Skin of body (tissue), 1 donor: ENCODE measurements at regions not wholly inside any gene's neighbourhood (a gene's known extent, or its start where the extent isn't known, plus 50 kb on each side); places are given as distances from the start of the nearest gene placed in this dataset.

Experiments
- DNase-seq: peaks from one replicate; lab custom pipeline; 2025; lab: John Stamatoyannopoulos, UW

DNA sequence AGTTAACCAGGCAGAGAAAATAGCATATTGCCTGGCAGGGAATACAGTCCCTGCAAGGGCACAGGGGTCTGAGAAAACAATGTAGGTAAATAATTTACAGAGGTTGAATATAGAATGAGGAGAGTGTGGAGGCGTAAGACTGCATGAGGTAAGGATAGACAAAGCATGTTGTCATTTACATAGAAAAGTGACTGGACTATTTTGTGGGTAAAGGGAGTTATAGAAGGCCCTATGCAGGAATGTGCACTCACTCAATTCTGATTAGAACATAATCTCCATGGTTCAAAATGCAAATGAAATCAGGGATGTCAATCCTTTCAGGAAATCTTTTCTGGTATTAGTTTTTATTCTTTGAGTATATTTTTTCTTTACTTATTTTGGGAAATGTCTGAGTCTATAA is 285.7 kb upstream of the SALL1 start:
- no peak for DNase-seq

DNA sequence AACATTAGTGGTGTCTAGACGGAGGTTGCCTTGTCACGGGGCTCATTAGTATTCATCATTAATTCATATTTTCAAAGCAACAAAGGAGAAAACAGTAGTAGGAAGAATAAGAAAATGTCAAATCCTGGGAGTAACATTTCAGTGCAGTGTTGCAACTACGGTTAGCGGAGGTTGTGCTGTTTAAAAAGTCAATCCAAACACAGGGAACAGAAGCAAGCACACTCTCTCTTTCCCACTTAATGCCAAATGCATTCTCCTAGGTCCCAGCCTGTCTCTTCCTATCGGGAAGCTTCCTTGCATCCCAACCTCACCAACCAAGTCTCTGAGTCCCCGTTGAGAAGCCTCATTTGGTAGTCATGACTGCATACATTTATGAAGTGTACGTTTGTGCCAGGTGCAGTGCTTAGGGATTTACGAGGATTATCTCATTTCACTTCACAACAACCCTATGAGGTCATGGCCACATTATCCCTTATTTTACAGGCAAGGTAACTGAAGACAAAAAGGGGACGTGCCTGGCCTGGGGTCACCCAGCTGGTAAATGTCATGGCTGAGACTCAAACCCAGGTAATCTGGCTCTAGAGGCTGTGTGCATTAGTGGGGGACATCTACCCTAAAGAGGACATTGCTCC is 283.6 kb upstream of the SALL1 start:
- no peak for DNase-seq

DNA sequence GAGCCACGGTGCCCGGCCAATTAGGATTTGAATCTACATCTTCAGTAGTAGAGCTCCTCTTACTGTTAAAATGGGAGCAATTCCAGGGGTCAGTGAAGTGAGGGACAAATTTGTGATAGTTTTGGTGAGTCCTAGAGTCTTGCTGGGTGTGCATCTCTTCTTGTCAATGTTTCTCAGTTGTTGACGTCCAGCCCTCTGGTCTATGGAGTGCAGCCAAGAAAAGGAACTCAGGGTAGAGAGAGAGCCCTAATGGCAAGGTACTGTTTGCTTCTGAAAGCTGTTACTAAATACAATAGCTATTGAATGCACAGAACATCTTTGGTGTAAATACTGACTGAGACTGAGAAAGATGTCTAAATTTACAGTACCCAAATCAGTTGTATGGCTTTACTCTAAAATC is 282.5 kb upstream of the SALL1 start:
- DNase-seq, result no peak

DNA sequence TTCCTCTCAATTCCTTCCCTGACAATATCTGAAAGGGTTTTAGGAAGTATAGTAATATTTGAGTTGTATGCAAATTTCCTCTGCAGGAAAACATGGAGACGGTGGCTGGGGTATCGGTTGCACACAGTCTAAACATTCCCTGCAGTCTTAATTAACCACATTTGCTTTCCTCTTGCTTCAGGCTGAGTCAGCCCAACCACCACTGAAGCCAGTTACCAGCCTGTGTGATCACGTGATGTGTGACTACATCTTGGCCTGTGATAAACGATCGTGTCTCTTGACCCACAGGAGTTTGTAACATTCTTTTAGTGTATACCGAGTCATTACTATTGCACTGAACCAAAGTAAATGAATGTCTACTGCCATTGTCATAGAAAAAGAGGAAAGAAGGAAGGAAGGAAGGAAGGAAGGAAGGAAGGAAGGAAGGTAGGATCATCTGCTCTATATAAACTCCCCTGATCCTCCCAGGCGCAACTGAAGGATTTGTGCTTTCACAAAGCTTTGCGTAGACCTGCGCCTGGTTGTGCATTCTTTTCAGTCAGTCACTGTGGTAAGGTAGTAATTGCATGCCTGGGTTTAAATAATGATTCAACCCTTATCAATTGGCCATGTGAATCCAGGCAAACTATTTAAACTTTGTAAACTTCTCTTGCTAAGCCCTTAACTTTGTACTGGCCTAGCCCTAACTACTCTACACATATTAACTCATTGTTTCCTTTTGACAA is 280.6 kb upstream of the SALL1 start:
- no peak for DNase-seq

DNA sequence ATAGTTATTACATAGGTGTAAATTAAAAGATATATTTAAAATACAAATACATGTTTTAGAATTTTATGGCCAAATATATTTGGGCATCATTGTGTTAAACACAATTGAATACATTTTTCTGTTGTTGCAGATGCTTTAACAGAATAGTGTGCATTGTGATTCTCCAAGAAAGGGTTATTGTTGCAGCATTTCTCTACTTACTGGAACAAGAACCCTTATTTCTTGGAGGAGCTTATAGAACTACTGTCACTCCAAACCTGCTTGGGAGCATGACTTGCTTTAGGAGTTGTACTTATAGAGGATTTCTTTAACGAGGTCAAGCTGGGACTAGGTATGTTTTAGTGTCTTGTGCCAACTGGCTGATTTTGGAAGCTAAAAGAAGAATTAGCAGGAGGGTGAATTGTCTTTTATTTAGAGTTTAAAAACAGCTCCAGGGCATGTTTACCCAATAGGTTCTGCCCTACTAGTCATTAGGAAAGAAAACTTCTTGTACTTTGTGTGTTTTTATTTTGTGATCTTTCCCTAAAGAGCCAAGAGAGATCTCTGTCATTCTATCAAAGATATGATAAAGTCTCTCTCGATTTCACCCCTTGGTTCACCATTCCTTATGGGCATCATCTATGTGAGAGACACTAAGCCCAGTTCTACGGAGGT is 279.8 kb upstream of the SALL1 start:
- no peak for DNase-seq

DNA sequence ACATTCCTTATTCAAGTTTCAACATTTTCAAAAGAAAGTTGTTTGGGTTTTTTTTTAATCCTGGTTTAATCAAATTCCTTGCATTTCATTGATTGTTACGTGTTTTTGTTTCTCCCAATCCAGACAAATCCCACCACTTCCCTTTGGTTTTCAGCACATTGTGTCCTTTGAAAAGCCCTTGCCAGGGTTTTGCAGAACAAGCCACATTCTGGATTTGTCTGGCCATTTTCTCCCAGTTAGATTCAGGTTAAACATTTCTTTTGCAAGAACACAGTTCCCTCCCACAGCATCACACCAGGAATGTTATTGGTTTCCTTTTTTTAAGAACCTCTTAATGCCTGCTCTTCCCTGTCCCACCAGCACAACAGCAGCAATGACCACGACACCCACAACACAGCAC is 278.0 kb upstream of the SALL1 start:
- DNase-seq, result no peak

DNA sequence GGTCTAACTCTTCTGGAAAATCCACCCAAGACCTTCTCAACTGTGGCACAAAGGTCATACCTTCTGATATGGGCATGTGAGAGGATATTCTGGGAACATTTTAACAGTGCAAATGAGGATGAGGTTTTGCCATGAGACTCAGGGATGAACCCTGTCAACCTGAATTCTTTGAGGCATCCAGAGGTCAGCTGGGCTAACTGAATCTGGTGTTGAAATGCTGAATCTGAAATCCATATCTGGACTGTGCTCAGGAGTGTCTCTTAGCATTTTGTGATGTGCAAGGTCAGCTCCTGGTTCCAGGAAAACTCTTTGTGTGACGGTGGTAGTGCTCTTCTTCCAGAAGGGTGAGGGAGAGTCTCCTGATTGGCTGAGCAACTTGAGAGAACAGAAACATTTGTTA is 276.0 kb upstream of the SALL1 start:
- no peak for DNase-seq

DNA sequence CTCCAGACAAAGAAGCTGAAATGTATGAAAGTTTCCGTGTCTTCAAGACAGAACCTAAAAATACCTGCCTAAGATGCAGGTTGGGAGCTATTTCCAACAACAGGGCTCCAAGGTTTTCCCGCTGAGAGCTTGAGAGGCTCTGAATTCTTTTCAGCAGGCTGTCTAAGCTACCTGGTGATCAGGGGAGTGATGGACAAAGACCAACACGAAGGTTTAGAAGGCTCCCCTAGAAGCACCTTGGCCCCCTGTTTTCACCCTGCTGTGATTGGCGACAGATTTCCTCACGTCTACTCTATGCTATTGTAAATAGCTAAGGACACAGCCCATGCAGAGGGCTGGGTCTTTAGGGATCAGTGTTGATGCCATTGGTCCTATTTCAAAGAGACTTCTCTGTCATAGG is 275.2 kb upstream of the SALL1 start:
- DNase-seq, result no peak

DNA sequence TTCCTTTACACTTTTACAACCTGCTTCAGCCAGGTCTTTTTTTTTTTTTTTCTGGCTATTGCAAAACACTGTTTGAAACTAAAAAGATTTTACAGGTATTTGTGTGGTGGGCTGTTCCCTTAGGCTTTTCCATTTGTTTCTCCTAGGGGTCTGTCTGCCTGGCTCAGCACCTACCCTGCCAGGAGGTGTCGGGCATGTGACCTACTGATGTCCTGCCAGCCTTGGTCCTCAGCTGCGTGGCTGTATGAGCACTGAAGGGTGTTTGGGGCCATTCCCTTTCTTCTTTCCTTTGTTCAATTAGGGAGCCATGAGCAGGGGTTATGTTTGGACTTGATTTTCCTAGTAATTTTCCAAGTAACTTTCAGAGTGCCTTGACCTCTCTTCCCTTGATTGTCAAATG is 269.2 kb upstream of the SALL1 start:
- no peak for DNase-seq

DNA sequence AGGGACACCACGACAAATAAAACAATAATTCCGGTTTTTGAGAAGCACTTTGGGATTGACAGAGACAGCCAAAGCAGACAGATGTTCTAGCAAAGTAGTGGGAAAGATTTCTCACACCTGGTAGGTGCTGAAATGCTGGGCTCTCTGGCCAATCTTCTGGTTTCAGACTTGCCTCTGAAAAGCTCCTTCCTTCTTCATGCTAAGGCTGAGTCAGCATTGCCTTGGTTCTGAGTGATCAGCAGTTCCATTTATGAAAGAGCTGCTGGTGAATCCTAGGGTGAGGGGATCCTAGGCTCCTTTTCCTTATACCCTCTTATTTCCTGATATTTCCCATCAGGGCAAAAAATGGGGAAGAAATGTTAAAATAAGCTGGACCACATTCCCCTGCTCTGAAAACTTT is 268.7 kb upstream of the SALL1 start:
- DNase-seq, result no peak

DNA sequence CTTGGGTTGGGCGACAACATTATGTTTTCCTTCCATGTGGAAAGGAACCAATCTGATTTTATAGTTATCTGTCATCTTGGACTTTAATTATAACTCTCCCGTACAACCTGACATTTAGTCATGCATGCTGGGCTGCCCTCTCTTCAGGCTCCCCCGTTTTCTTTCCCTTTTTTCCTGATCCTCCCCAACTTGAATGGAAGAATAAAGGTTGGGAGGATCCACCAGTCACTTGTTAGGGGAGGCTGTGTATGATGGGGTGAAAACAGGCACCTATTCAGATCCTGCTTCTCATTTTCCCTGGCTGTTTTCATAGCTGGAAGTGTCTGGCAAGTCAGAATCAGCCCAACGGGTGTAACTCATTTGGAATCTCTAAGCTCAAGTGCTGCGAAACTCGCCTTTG is 267.2 kb upstream of the SALL1 start:
- no peak for DNase-seq

DNA sequence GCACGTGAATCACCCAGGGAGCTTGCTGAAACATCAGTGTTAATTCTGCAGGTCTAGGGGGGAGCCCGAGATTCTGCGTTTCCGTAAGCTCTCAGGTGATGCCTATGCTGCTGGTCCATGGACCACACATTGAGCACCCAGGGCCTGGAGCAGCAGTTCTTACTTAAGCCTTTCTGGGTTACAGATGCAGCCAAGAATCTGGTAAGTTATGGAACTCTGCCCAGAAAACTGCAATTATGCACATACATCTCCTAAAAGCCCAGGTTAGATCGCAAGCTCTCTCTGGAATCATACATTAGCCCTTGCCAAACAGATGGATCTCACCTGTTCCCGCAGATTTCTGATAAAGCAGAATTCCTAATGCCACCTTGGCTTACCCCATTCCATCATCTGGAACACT is 265.9 kb upstream of the SALL1 start:
- no peak for DNase-seq

DNA sequence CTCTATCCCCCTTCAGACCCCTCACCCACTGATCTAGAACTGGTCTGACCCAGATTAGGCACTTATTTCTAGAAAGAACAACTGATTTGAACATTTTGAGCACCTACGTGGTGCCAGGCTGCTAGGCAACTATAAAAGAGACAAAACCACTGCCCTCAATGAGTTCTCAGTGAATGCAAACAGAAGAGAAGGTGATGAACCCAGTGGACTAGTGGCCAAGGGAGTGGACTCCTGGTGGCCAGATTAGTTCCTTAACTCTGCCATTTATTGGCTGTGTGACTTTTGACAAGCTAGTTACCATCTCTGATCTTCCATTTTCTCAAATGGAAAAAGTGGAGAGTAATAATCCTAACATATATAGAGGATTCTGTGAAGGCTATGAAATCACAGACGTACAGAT is 259.1 kb upstream of the SALL1 start:
- no peak for DNase-seq

DNA sequence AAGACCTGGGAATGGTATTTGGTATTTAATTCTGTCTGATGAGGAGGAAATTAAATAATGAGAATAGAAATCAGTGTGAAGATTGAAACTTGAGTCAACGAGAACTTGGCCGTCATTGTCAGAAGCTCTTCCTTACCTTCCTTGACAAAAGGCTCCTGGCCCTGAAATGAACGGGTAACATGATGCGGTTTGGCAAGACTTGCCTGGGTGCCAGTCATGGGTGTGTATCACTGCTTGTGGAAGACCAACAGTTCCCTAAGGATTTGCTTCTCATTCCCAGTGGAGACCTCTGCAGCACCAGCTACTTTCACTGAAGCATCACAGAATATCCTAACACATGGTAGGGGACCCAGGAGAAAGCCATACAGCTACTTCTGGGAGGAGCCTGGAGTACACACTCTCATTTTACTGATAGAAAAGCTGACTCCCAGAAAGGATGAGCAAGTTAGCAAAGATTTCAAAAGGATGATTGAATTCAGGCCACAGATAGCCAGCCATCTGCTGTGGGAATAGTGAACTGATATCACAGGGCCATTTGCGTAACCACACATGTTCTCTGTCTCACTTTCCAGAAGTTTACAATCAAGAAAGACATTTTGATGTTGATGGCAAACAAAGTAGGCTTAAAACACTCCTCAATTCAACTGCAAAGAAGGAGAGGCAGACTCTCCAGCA is 258.1 kb upstream of the SALL1 start:
- DNase-seq, result no peak

DNA sequence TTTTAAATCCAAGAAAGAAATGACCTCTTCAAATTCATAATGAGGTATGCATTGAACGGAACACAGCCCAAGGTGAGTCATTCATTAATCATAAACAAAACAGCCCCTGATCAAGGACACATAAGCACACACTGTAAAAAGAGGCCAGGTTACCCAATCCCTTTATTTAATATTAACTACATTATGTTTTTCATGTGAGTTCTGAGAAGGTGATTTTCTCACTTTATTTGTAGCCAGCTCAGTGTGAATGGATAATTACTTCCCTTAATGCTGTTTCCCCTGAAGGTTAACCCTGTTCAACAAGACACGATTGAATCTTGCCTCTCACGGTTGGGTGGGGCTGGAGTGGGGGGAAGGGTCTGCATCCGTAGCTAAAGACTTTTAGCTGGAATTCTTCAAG is 257.3 kb upstream of the SALL1 start:
- DNase-seq, result no peak

DNA sequence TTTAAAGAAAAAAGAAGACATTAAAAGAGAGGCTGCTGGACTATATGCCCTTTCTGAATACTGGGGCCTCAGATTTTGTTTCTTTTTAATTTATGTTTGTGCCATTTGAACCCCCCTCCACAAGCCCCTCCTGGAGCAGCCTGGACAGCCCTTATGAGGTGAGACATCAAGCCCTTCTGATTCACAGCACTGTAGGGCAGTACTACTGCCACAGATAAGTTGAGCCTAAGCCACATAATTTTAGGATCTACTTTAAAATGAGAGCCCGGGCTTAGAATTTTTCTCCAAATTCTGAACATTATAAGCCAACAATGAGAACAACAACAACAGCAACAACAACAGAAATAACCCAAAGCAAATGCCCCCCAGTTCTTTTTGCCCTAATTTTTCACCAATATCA is 256.9 kb upstream of the SALL1 start:
- no peak for DNase-seq

DNA sequence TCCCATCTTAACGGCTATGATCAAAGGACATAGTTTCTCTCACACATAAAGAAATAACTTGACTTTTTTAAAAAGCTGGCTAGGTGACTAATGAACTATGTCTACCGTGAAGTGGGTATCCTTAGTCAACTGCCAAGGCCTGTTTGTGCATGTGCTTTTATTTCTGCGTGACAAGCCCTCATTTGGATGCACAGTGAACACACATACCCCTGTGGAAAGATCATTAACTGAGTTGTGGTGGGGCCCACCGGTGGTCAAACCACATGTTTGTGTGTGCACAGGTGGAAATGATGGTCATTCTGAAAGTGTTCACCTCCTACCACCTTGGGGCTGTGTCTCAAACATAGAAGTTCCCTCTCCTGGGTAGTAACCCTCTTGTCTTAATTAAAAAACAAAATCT is 256.1 kb upstream of the SALL1 start:
- DNase-seq, result no peak

DNA sequence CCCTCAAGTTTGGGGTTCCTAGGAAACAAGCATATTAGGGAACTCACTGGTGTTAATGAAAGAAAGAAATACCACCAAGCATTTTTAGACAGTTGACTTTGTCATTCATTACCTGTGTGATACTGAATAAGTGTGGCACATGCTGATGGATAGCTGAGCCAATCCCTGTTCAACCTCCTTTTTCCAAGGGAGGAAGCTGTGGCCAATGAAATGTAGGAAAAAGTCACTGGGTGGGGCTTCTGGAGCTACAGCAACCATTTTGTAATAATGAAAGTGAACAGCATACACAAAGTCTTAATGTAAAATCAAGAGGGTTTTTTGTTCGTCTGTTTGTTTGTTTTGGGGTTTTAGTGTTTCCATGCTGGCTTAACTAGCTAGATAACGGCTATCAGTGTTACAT is 254.3 kb upstream of the SALL1 start:
- DNase-seq, result no peak

DNA sequence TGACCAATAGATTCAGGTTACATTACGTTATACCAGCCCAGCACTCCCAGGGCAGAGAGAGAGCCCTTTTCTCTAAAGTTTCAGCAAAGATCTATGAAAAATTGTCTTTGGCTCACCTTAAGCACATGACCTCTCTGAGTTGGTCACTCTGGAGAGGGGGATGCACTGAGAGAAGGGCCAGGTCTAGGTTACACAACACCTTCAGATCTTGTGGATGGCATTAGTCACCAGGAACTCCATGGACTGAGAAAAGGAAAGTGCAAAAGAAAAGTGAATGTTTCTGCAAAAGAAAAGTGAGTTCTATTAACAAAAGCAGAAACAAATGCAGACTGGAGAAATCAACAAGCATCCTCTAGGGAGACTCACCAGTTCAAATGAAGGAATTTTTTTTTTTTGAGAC is 253.3 kb upstream of the SALL1 start:
- DNase-seq, result no peak

DNA sequence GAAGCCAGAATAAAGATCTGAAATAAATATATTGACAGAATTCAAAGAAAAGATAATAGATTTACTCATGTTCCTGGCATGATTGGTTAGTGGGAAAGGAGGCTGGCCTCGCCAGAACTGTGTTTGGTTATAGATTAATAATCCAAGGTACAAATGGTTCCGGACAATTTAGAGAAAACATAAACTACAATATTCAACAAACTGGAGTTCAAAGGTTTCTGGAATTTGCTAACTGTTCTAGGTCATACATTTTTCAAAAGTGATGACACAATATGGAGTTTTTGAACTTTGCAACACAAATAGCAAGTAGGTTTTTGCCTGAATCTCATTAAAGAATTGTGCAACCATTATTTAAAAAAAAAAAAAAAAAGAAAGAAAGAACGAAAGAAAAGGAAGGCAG is 251.7 kb upstream of the SALL1 start:
- no peak for DNase-seq

DNA sequence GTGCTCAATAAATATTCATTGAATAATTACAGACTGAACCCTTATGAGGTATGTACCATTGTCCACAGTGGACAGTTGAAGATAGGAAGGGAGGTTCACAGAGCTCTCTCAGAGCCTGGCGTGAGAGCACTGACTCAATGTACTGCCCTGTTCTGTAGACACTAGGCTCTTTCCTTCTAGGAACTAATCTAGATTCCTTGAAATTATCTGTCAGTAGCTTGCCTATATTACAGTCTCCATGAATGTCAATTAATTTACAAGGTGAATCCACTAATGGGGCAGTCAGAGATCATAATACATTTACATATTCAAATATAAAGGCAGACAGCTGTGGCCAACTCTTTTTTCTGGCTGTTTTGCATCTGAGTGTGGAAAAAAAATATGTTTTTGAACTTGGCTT is 251.2 kb upstream of the SALL1 start:
- DNase-seq, result no peak

DNA sequence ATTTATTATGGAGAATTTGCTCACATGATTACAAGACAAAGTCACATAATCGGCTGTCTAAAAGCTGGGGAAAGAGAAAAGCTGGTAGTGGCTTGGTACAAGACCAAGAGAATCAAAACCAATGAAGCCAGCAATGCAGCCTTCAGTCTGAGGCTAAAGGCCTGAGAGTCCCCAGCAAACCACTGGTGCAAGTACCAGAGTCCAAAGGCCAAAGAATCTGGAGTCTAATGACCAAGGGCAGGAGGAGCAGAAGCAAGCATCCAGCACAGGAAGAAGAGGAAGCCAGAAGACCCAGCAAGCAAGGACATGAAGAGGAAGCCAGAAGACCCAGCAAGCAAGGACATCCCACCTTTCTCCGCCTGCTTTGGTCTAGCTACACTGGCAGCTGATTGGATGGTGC is 250.6 kb upstream of the SALL1 start:
- DNase-seq, result no peak
